B cell (primary cell): ENCODE measurements at regions not wholly inside any gene's neighbourhood (a gene's known extent, or its start where the extent isn't known, plus 50 kb on each side); places are given as distances from the start of the nearest gene placed in this dataset.

Source experiments
- ATAC-seq: fragments of 200-7000 bp; cut with Tn5 transposase; one replicate; pipeline ENCODE4 v1.10.0; 2021; ENCODE audit warnings: low read depth, mild to moderate bottlenecking, moderate number of reproducible peaks, moderate library complexity
- CTCF ChIA-PET: fragments of 350-600 bp; sonication (Branson Sonifier 250); formaldehyde crosslinking; loops from one replicate; lab custom pipeline; 2021; ENCODE audit warnings: antibody characterized with exemption, inconsistent platforms; lab: Charles Lee
- POLR2A ChIA-PET: fragments of 350-600 bp; sonication (Branson Sonifier 250); formaldehyde crosslinking; loops from one replicate; lab custom pipeline; 2021; ENCODE audit warnings: antibody characterized with exemption; lab: Charles Lee
- DNase-seq: peaks from one replicate; pipeline ENCODE4 v3.0.0; 2013
- H2AFZ ChIP-seq: 2 replicates; pipeline ENCODE4 v1.6.1; 2012; ENCODE audit warnings: mild to moderate bottlenecking, low read depth, low read length; ENCODE audit not compliant: insufficient read depth, poor library complexity, severe bottlenecking
- H3K27ac ChIP-seq, 2 donors: 1 replicate in 1 of 2; 2 replicates in 1 of 2; pipeline ENCODE4 v1.5.1; 2012 to 2013; ENCODE audit warnings: low read length in 2 of 2, mild to moderate bottlenecking in 2 of 2, moderate library complexity in 1 of 2
- H3K27me3 ChIP-seq, 4 experiments: fragments of 200-600 bp in 1 of 4; sonication (generic) in 1 of 4; replicated peaks in 1 of 4; 1 replicate in 2 of 4; 2 replicates in 2 of 4; pipeline versions ENCODE4 v1.6.1 to v1.7.0; 2013 to 2016; ENCODE audit warnings: low read length in 3 of 4, mild to moderate bottlenecking in 2 of 4, mixed read lengths in 1 of 4, moderate library complexity in 1 of 4; ENCODE audit not compliant: insufficient read depth in 4 of 4, control insufficient read depth in 3 of 4; ENCODE audit errors: control extremely low read depth in 1 of 4
- H3K36me3 ChIP-seq, 2 experiments: replicated peaks in 1 of 2; 1 replicate in 1 of 2; 2 replicates in 1 of 2; pipeline versions ENCODE4 v1.6.1 to v1.7.1; 2013; ENCODE audit warnings: low read length in 1 of 2; ENCODE audit not compliant: insufficient read depth in 2 of 2, control insufficient read depth in 1 of 2; ENCODE audit errors: control extremely low read depth in 1 of 2, extremely low read depth in 1 of 2
- H3K4me1 ChIP-seq, 2 donors: fragments of 200-600 bp in 1 of 2; sonication (generic) in 1 of 2; 1 replicate in 1 of 2; 2 replicates in 1 of 2; pipeline versions ENCODE4 v1.5.1 to v1.6.1; 2013 to 2017; ENCODE audit warnings: low read length in 2 of 2; ENCODE audit not compliant: control insufficient read depth in 2 of 2, insufficient read depth in 2 of 2
- H3K4me2 ChIP-seq: replicated peaks from 2 replicates; pipeline ENCODE3; 2012; ENCODE audit warnings: mild to moderate bottlenecking, low read depth, low read length; ENCODE audit not compliant: poor library complexity, severe bottlenecking
- H3K4me3 ChIP-seq, 5 experiments: fragments of 200-600 bp in 1 of 5; sonication (generic) in 1 of 5; 1 replicate in 3 of 5; 2 replicates in 2 of 5; pipeline versions ENCODE4 v1.5.1 to v1.7.0; 2011 to 2016; ENCODE audit warnings: low read length in 4 of 5, mild to moderate bottlenecking in 4 of 5, low read depth in 2 of 5, control low read depth in 1 of 5, moderate library complexity in 1 of 5; ENCODE audit not compliant: insufficient read depth in 1 of 5; ENCODE audit errors: control extremely low read depth in 1 of 5, extremely low read depth in 1 of 5
- H3K79me2 ChIP-seq: fragments of 200-600 bp; sonication (generic); one replicate; pipeline ENCODE4 v1.6.0; 2016; ENCODE audit warnings: low read length; ENCODE audit not compliant: control insufficient read depth, insufficient read depth
- H3K9ac ChIP-seq: fragments of 200-600 bp; sonication (generic); 2 replicates; pipeline ENCODE4 v1.6.1; 2017; ENCODE audit warnings: mild to moderate bottlenecking, low read length, moderate library complexity
- H3K9me3 ChIP-seq, 3 donors: one replicate each; pipeline versions ENCODE4 v1.6.1 to v1.7.1; 2013; ENCODE audit warnings: low read length in 2 of 3; ENCODE audit not compliant: control insufficient read depth in 2 of 3, insufficient read depth in 1 of 3; ENCODE audit errors: control extremely low read depth in 1 of 3
- H4K20me1 ChIP-seq: 2 replicates; pipeline ENCODE4 v1.6.0; 2012; ENCODE audit warnings: mild to moderate bottlenecking, low read length; ENCODE audit not compliant: insufficient read depth, control insufficient read depth, poor library complexity, severe bottlenecking
- H3K27ac Mint-ChIP-seq: one replicate; pipeline ENCODE4 v1.8.0; 2021; ENCODE audit warnings: mixed read lengths
- H3K27me3 Mint-ChIP-seq: one replicate; pipeline ENCODE4 v1.8.0; 2021; ENCODE audit warnings: mixed read lengths
- H3K4me1 Mint-ChIP-seq: one replicate; pipeline ENCODE4 v1.8.0; 2021; ENCODE audit warnings: mixed read lengths
- H3K4me3 Mint-ChIP-seq: one replicate; pipeline ENCODE4 v1.8.0; 2021; ENCODE audit warnings: mixed read lengths
- H3K9me3 Mint-ChIP-seq: one replicate; pipeline ENCODE4 v1.8.0; 2022; ENCODE audit warnings: mixed read lengths; ENCODE audit not compliant: insufficient read depth
- EZH2 ChIP-seq: IDR thresholded peaks from 2 replicates; pipeline ENCODE4 v1.6.1; 2012; ENCODE audit warnings: borderline replicate concordance, low read depth, mild to moderate bottlenecking, moderate library complexity, low read length; ENCODE audit not compliant: insufficient read depth, poor library complexity, severe bottlenecking
- WGBS: methylation state at CpG from one replicate; pipeline ENCODE4 v1.1.5; 2013; ENCODE audit warnings: missing lambda C conversion rate; ENCODE audit not compliant: insufficient coverage; 5-methylcytosine and 5-hydroxymethylcytosine counted together
- intact Hi-C: fragments of 100-400 bp; cut with micrococcal nuclease; formaldehyde crosslinking; loops from one replicate; pipeline ENCODE4 v1.10.0; 2022
- TF ChIP-seq, protein P1 (sequence below): fragments of 200-600 bp; IDR thresholded peaks from one replicate; pipeline ENCODE4 v1.8.0; 2022; ENCODE audit warnings: antibody characterized with exemption, mild to moderate bottlenecking

DNA sequence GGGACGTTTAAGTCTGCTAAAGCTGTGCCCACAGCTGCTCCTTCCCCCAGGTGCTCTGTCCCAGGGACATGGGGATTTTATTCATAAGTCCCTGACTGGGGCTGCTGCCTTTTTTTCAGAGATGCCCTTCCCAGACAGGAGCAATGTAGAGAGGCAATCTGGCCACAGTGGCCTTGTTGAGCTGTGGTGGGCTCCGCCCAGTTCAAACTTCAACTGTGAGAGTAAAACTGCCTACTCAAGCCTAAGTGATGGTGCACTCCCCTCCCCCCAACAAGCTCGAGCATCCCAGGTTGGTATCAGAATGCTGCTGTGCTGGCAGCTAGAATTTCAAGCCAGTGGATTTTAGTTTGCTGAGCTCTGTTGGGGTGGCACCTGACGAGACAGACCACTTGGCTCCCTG, 1371.4 kb downstream of the ADGRL3 start:
- Histone ChIP-seq H3K9me3 (peaks cover 0 to 12% (median 0%) of the 10 kb centered on the region in 3 donors), H3K27me3 (no peaks in the 10 kb centered on the region), H4K20me1 (no peaks in the 10 kb centered on the region), H3K4me3 (no peak overlapping the region), H3K27ac (no peak overlapping the region), H2AFZ (no peak overlapping the region), H3K4me2 (no peak overlapping the region), H3K4me1 (no peaks in the 10 kb centered on the region), H3K36me3 (no peaks in the 10 kb centered on the region), H3K79me2 (no peaks in the 10 kb centered on the region), H3K9ac (no peak overlapping the region)
- H3K4me1 Mint-ChIP-seq, result no peaks in the 10 kb centered on the region
- no peak for TF ChIP-seq EZH2
- TF ChIP-seq, protein P1, sequence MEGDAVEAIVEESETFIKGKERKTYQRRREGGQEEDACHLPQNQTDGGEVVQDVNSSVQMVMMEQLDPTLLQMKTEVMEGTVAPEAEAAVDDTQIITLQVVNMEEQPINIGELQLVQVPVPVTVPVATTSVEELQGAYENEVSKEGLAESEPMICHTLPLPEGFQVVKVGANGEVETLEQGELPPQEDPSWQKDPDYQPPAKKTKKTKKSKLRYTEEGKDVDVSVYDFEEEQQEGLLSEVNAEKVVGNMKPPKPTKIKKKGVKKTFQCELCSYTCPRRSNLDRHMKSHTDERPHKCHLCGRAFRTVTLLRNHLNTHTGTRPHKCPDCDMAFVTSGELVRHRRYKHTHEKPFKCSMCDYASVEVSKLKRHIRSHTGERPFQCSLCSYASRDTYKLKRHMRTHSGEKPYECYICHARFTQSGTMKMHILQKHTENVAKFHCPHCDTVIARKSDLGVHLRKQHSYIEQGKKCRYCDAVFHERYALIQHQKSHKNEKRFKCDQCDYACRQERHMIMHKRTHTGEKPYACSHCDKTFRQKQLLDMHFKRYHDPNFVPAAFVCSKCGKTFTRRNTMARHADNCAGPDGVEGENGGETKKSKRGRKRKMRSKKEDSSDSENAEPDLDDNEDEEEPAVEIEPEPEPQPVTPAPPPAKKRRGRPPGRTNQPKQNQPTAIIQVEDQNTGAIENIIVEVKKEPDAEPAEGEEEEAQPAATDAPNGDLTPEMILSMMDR, result no peak
- H3K27me3 Mint-ChIP-seq, result no peaks in the 10 kb centered on the region
- ChIA-PET CTCF (no interaction called here), POLR2A (no interaction called here)
- no peak overlapping the region for H3K4me3 Mint-ChIP-seq
- DNase-seq (no peak), ATAC-seq (no peak)
- intact Hi-C loops, result no loop called here
- 92% methylated on average over 2 of the region's 4 CpGs for WGBS
- no peaks in the 10 kb centered on the region for H3K9me3 Mint-ChIP-seq
- no peak overlapping the region for H3K27ac Mint-ChIP-seq

DNA sequence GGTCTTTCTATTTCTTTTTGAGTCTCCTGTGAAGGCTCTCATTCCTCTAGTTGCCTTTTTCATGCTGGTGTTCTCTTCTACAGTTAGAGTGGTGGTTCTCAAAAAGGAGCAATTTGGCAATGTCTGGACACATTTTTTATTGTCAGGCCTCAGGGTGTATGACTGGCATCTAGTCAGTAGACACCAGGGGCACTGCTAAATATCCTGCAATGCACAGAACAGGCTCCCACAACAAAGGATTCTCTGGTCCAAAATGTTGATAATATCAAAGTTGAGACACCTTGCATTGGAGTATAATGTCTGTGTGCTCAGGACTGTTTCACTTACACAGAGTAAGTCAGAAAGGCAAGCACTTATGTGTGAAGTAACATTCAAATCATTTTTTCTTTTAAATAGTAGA, 1360.7 kb downstream of the ADGRL3 start:
- ChIA-PET POLR2A (no interaction called here), CTCF (no interaction called here)
- Histone ChIP-seq H3K4me3 (no peak overlapping the region), H3K79me2 (no peaks in the 10 kb centered on the region), H3K27me3 (no peaks in the 10 kb centered on the region), H3K27ac (no peak overlapping the region), H3K4me2 (no peak overlapping the region), H3K36me3 (no peaks in the 10 kb centered on the region), H3K4me1 (no peaks in the 10 kb centered on the region), H3K9me3 (no peaks in the 10 kb centered on the region), H3K9ac (no peak overlapping the region), H2AFZ (no peak overlapping the region), H4K20me1 (no peaks in the 10 kb centered on the region)
- DNase-seq (no peak), ATAC-seq (no peak)
- no peaks in the 10 kb centered on the region for H3K27me3 Mint-ChIP-seq
- intact Hi-C loops, result no loop called here
- no peak for TF ChIP-seq EZH2
- TF ChIP-seq, protein P1, result no peak
- H3K4me3 Mint-ChIP-seq, result no peak overlapping the region
- peaks cover 4% of the 10 kb centered on the region for H3K9me3 Mint-ChIP-seq
- H3K27ac Mint-ChIP-seq, result no peak overlapping the region
- no peaks in the 10 kb centered on the region for H3K4me1 Mint-ChIP-seq
